ENCODE measurements at regions not wholly inside any gene's neighbourhood (a gene's known extent, or its start where the extent isn't known, plus 50 kb on each side); places are given as distances from the start of the nearest gene placed in this dataset.

GRCh38 chr3:86269364-86270155 lies 721.4 kb downstream of the VGLL3 start:
- no peak for DNase-seq

GRCh38 chr3:86257955-86258641 lies 732.9 kb downstream of the VGLL3 start:
- no peak for DNase-seq

DNA sequence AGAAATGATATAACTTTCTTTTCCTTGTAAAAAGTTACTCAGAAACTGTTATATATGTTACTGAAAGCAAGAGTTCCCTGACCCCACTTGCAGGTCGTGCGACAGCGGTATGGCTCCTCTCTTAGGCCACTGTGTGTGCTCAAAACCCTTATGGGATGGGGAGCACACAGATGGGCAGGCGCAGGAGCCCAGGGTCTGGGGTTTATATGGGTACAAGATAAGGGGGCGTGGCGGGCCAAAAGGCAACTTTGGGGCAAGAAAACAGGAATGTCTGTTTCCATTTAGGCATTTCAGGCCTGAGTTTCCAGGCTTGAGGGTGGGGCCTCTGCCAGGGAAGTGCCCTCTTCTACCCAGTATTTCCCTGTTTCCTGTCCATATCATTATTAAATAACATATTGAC lies 736.5 kb downstream of the VGLL3 start:
- no peak for DNase-seq

DNA sequence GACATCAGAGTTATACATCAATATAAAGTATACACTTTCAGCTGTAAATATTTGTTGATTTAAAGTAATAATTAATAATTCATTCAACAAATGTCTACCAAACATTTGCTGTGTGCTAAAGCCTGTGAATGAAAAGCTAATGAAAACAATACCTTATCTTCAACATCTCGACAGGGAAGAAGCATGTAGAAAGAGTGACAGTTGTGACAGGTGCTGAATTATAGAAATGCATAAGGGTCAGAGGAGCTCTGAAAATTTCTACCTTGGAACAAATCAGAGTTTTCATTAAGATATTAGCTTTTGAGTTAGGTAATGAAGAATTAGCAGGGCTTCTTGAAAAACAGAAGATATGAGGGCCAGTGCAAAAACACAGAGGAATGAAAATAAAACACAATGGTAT lies 739.2 kb downstream of the VGLL3 start:
- DNase-seq = no peak

GRCh38 chr3:86249833-86250232 lies 741.1 kb downstream of the VGLL3 start:
- no peak for DNase-seq

DNA sequence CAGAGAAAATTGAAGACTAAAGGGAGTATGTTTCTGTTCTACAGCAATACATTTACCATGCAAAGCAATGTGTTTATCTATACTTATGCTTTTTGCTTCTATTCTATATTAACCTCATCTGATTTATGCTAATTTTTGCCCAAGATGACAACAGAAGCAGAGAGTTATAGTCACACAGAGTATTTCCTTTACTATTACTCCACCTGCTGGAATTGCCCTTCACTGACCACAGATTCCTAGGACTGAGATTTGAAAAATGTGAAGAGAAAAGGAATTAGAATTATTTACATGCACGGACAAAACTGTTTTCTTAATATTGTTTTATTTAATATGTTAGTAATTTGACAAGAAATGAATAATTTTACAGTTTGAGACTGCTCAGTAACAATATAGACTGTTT lies 745.6 kb downstream of the VGLL3 start:
- no peak for DNase-seq

DNA sequence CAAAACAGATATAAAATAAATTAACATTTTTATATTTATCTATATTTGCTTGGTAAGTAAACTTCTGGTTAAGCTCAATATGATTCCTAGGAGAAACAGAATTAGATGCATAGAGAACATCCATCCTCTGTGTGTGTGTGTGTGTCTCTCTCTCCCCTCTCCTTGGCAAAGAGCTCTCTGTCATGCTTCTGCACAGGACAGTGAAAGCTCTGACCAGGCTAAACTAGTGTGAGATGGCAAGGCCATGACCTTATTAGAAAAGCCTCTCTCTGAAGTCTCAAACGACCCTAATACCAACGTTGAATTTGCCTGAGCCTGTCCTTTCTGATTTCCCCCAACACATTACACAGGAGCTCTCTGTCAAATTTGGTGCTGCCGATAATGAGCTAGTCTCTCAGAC lies 746.0 kb downstream of the VGLL3 start:
- DNase-seq = no peak

GRCh38 chr3:86239946-86240345 lies 751.0 kb downstream of the VGLL3 start:
- DNase-seq = no peak

GRCh38 chr3:86234506-86235254 lies 756.3 kb downstream of the VGLL3 start:
- DNase-seq = no peak

DNA sequence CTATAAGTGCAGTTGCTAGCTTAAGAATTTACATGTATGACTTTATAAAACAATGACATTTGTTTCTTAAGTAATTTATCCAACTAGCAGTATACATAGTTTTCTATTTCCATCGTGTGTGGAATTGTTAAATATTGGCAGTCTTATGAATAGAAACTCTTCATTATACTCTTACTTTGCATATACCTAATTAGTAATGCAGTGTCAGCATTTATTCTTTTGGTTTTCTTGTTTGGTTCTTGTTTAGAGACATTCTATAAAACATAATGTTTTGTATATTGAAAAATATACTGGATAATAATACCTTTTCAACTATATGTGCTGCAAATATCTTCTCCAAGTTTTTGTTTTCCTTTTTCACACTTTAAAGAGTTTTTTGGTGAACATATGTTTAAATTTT lies 760.2 kb downstream of the VGLL3 start:
- DNase-seq = no peak

DNA sequence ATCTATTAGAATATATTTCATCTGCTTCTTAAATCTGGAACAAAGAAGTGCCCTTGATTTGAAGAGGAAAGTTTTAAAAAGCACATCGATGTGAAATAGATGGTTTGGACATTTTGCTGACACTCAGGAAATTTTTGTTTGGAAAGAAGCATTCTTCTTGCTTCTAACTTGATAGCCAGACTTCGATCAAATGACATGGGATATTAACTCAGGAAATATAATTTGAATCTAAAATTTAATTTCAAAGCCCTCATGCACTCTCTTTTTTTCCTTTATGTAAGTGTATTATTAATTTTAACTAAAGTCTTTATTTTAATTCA lies 761.2 kb downstream of the VGLL3 start:
- no peak for DNase-seq

DNA sequence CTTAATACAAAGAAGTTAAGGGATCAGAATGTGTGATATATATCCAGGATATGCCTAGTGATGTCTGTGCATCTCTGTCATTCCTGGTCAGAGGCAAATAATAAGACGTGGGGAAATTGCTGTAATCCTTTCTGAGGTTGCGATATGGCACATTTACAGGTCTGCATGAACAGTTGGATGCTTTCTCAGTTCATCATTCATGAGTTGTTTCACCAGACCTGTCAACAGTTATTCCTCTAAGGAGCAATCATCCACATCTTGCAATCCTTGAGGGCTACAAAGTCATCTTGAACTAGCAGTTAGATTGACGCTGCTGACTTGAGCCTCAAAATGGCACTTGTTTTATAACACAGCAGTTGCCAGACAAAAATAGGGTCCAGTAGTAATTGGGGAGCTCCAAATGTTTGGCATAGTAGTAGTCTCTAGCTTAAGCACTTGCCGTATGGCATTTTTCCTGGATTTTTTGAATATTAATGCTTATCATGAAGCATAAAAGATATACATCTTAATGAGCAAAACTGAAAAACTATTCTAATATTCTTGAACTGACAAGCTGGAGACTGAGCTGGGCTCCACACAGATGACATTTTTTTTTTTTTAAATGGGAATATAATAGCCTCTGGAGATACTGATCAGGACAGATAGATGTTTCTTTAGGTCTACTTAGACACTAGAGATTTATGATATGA lies 761.7 kb downstream of the VGLL3 start:
- peak; percentile 1 for DNase-seq

GRCh38 chr3:86228101-86228500 lies 762.8 kb downstream of the VGLL3 start:
- no peak for DNase-seq

DNA sequence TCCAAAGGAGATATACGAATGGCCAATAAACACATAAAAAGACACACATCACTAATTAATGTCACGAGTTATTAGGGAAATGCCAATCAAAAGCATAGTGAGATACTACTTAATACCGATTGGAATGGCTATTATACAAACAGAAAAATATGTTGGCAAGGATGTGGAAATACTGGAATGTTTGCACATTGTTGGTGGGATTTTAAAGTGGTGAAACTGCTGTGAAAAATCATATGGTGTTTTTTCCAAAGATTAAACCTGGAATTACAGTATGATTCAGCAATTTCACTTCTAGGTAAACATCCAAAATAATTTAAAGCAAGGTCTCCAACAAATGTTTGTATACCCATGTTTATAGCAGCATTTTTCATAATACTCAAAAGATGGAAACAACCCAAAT lies 765.5 kb downstream of the VGLL3 start:
- DNase-seq = no peak

GRCh38 chr3:86221601-86222000 lies 769.3 kb downstream of the VGLL3 start:
- no peak for DNase-seq

- DNase-seq = no peak
Measured at GRCh38 chr3:86208772-86209171, 782.2 kb downstream of the VGLL3 start.

DNA sequence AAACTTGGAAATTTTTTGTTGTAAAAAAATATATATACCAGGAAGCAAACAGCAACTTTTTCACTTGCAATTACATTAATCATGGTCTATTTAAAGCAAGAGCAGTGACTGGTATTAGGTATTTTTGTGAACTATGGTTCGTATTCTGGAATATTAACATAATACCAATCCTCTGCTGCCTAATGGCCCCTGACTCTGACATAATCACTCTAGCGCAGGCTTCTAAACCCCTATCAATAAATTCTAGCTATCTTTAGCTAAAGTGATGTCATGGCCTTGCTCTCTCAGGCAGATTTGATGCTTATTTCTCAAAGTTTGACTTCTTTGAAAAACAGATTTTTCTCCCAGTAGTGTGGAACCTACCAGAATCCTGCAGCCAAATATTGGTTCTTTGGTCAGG lies 808.3 kb downstream of the VGLL3 start:
- DNase-seq = no peak

DNA sequence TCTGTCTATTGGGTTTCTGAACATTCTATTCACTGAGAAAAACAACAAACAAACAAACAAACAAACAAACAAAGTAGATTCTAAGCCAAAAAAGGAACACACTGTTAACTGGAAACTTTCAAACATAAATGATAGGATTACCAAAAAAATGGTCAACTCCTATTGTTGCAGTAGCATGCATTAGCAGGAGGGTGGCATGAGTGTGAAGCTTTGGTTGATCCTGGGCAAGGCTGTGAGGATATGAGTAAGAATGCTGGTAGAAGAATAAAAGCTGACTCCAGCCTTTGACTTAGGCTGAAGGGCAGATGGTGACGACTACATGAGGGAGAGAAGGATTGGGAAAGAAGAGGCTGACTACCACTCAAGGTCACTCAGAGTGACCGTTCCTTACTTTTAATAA lies 810.3 kb downstream of the VGLL3 start:
- no peak for DNase-seq

DNA sequence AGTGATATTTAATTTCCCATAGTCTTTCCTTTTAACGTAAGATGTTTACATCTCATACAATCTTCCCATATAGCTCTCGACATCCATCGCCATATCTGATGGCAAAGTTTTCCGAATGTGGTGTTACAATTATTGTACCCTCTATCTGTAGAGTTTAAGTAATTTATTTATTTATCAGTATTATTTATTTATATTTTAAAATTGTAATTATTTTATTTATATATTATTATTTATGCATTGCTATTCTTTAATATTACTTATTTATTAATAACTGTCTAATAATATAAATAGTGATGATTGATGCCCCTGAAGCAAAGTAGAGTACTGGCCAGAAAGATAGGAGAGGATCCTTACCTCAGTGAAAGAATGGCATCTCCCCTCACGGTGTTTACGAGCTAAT lies 812.9 kb downstream of the VGLL3 start:
- DNase-seq = no peak

DNA sequence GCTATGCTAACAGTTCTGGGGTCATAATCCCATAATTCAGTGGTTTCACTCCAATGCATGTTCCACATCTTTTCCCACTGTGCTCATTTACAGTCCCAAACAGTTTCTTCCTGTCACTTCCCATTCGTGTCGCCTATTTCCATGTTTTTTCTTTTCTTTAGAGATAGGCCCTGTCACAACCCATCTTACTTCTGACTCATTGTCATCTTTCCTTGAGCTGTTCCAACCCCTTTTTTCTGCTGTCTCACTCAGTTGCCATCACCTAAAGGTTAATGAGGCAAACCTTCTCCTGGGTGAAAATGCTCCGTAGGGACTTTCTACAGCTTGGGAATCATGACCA lies 814.5 kb downstream of the VGLL3 start:
- no peak for DNase-seq

DNA sequence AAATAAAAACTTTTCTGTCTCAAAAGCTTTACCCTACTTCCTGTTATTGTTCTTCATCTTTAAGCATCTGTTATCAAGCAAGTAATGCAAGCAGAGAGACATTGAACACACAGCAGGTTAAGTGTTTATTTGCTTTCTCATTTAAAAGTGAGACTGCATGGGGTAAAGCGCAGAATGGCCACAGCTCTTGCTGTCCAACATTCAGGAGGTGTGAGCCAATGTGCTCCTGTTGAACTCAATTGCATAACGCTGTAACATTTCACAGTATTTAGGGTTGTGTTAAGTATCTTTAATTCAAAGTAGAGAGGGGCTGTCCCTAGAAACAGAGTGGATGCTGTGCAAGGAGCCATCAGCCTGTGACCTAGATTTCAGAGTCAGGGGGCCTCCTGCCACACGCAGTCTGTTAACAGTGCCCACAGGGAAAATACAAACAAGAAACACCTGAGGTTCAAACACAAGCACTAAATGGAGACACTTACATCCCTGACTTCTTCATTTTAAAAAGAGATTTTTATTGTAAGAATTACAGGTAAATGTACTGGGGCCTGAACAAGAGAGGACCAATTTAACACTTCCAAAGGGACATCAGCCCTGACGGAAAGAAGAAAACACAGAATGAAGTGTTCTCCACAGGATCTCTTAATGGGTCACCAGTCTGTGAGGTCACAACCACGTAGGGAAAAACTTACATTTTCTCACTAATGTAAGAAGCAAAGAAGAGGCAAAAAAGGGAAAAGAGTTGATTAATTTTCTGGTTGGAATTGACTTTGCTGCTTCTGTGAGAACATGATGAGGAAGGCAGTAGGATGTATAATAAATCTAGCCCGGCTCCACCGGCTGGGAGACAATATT lies 815.1 kb downstream of the VGLL3 start:
- no peak for DNase-seq

GRCh38 chr3:86175051-86175536 lies 815.9 kb downstream of the VGLL3 start:
- DNase-seq = no peak

Measured in fibroblast of skin of scalp (primary cell).